Astrocyte of the cerebellum (primary cell): ENCODE measurements at regions not wholly inside any gene's neighbourhood (a gene's known extent, or its start where the extent isn't known, plus 50 kb on each side); places are given as distances from the start of the nearest gene placed in this dataset.

ENCODE experiments used
- DNase-seq: peaks from one replicate; pipeline ENCODE4 v3.0.0-alpha.2; 2011; ENCODE audit warnings: low read depth
- H3K4me3 ChIP-seq: 2 replicates; pipeline ENCODE4 v1.5.1; 2011; ENCODE audit warnings: mild to moderate bottlenecking, low read depth, low read length, moderate library complexity
- CTCF ChIP-seq: IDR thresholded peaks from 2 replicates; pipeline ENCODE4 v1.5.1; 2012; ENCODE audit warnings: low read length, low read depth, moderate library complexity, mild to moderate bottlenecking; ENCODE audit errors: missing control alignments
- in situ Hi-C: cut with HindIII; loops from 2 replicates; pipeline ENCODE4 v1.10.0; 2017; ENCODE audit warnings: low sequenced_read_pairs

GRCh38 chr18:64259871-64260270, 111.0 kb upstream of the LINC00305 start:
- TF ChIP-seq CTCF = no peak
- DNase-seq = no peak
- H3K4me3 ChIP-seq = no peak overlapping the region
- in situ Hi-C loops = no loop called here

GRCh38 chr18:64258111-64258650, 109.3 kb upstream of the LINC00305 start:
- DNase-seq = no peak
- in situ Hi-C loops = no loop called here

GRCh38 chr18:64254399-64255093, 105.7 kb upstream of the LINC00305 start:
- in situ Hi-C loops = no loop called here
- TF ChIP-seq CTCF = no peak
- no peak overlapping the region for H3K4me3 ChIP-seq
- DNase-seq = no peak

More at GRCh38 chr18:64258111-64258650, 109.3 kb upstream of the LINC00305 start:
- H3K4me3 ChIP-seq = no peak overlapping the region
- TF ChIP-seq CTCF = no peak

GRCh38 chr18:64253873-64254272, 105.0 kb upstream of the LINC00305 start:
- no peak overlapping the region for H3K4me3 ChIP-seq
- in situ Hi-C loops = no loop called here
- no peak for TF ChIP-seq CTCF
- no peak for DNase-seq

- in situ Hi-C loops = no loop called here
- no peak for DNase-seq
- TF ChIP-seq CTCF = no peak
- H3K4me3 ChIP-seq = no peak overlapping the region
Observed at GRCh38 chr18:64253222-64253621, 104.3 kb upstream of the LINC00305 start.

GRCh38 chr18:64248836-64249235, 99.9 kb upstream of the LINC00305 start:
- in situ Hi-C loops = no loop called here
- TF ChIP-seq CTCF = no peak
- no peak for DNase-seq
- H3K4me3 ChIP-seq = no peak overlapping the region
